GM12873 (cell line): ENCODE measurements at regions not wholly inside any gene's neighbourhood (a gene's known extent, or its start where the extent isn't known, plus 50 kb on each side); places are given as distances from the start of the nearest gene placed in this dataset.

ENCODE experiments used
- TF ChIP-seq, protein P1 (sequence below): IDR thresholded peaks from 2 replicates; pipeline ENCODE4 v1.5.1; 2012; ENCODE audit warnings: low read depth, mild to moderate bottlenecking, moderate library complexity, low read length, control low read depth; ENCODE audit not compliant: insufficient read depth; ENCODE audit errors: missing control alignments

DNA sequence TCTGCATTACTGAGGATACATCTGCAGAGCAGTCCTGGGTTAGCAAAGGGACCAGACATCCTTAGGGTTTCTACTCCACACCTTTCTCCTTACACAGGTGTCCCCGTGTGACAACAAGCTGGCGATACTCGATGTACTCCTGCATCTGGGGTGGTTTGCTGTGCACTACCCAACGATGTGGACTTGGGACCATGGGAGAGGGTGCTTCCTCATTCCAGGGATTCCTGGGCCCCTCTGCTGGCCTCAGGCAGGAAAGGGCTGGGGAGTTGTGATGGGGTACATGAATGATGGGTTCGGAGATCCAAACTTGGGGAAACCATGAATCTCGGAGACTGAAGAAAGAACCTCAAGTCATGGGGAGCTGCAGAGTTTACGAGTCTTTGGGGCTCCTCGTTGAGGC is 179.6 kb upstream of the GALNT17 start:
- TF ChIP-seq, protein P1, sequence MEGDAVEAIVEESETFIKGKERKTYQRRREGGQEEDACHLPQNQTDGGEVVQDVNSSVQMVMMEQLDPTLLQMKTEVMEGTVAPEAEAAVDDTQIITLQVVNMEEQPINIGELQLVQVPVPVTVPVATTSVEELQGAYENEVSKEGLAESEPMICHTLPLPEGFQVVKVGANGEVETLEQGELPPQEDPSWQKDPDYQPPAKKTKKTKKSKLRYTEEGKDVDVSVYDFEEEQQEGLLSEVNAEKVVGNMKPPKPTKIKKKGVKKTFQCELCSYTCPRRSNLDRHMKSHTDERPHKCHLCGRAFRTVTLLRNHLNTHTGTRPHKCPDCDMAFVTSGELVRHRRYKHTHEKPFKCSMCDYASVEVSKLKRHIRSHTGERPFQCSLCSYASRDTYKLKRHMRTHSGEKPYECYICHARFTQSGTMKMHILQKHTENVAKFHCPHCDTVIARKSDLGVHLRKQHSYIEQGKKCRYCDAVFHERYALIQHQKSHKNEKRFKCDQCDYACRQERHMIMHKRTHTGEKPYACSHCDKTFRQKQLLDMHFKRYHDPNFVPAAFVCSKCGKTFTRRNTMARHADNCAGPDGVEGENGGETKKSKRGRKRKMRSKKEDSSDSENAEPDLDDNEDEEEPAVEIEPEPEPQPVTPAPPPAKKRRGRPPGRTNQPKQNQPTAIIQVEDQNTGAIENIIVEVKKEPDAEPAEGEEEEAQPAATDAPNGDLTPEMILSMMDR: no peak

DNA sequence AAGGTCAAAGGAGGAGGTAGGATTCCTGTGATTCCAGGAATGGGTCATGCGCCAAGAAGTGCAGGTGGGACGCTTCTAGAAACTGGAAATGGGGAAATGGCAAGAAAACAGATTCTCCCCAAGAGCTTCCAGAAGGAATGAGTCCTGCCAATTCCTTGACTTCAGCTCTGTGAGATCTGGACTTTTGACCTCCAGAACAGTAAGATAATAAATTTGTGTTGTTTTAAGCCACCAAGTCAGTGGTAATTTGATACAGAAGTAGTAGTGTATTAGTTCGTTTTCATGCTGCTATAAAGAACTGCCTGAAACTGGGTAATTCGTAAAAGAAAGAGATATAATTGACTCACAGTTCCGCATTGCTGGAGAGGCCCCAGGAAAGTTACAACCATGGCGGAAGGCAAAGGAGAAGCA is 178.6 kb upstream of the GALNT17 start:
- TF ChIP-seq, protein P1: no peak

DNA sequence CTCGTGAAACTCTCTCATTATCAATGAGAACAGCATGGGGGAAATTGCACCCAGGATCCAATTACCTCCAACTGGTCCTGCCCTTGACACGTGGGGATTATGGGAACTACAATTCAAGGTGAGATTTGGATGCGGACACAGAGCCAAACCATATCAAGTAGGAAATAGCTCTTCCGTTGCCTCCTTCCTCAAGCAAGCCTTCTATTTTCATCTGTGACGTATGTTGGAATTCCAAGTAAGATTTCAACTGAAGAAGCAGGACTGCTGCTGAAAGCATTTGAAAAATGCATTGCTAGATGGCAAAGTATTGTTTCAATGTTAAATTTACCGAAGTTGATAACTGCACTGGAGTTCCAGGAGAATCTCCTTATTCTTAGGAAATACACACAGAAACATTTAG is 178.1 kb upstream of the GALNT17 start:
- TF ChIP-seq, protein P1: no peak

DNA sequence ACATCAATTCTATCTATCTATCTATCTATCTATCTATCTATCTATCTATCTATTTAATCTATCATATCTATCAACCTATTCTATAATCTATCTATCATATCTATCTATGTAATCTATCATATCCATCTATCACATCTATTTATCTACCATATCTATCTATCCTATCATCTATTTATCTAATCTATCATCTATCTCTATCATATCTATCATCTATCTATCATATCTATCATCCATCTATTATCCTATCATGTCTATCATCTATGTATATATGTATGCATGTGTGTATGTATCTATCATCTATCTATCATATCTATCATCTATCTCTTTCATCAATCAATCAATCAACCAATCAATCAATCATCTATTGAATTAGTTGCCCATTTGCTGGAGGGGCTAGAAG is 159.3 kb upstream of the GALNT17 start:
- TF ChIP-seq, protein P1: no peak

DNA sequence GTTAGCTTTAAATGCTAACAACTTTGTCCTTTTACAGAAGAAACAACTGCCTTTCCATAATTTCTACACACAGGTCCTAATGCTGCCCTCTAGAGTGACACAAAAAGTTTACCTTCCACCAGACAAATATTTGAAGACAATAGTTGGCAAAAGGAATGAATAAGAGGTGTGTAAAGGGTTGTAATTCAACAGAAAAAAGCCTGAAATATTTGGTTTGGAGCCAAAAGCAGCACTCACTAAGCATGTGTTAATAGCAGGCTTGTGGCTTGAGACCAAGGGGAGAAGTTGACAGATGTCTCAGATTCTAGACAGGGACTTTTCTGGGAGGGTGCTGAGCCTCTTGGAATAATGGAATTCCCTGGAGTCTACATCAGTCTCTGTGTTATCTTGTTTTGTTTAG is 156.2 kb upstream of the GALNT17 start:
- TF ChIP-seq, protein P1: no peak

DNA sequence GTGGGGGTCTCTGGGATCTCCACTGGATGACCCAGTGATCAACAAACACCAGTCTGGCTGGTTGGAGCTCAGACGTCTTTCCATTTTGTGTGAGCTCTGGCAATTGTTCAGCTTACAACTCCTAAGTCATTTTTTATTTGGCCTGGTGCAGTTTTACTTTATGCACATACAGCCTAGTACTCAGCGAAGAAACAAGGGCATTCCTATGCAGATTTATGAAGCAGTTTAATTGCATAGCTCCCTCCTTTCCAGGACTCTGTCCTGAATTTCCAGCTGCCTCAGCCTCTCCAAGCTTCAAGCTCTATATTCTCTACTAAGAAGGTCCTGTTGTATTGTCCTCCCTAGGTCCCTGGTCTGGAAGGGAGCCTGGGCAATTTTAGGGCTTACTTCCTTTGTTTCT is 145.6 kb upstream of the GALNT17 start:
- TF ChIP-seq, protein P1: no peak

DNA sequence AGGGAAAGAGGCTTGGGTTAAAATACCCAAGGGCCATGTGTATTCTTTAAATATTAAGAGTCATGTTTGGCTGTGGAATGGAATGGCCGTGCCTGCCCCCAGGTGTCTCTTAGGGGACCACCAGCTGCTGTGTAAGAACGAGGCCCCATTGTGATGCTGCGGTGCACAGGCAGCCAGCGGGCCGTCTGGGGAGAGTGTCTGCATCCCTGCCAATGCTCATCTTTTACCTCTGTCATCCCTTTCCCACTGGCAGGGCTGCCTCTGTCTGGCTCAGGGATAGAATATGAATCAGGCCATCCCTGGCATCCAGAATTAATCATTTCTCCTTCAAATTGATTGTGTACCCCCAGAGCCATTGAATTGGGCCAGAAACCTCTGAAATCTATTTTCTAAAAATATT is 137.8 kb upstream of the GALNT17 start:
- TF ChIP-seq, protein P1: no peak
